Left cardiac atrium (tissue), 4 donors: ENCODE measurements at regions not wholly inside any gene's neighbourhood (a gene's known extent, or its start where the extent isn't known, plus 50 kb on each side); places are given as distances from the start of the nearest gene placed in this dataset.

ENCODE experiments used
- ATAC-seq, 2 donors: fragments of 200-7000 bp; cut with Tn5 transposase; one replicate each; pipeline ENCODE4 v1.9.1; 2020; ENCODE audit warnings: mild to moderate bottlenecking in 2 of 2, moderate library complexity in 2 of 2
- DNase-seq: peaks from one replicate; pipeline ENCODE4 v3.0.0-alpha.2; 2020
- intact Hi-C, 2 donors: fragments of 100-400 bp; cut with DNase I; formaldehyde crosslinking; loops; one replicate each; pipeline versions ENCODE4 v1.14.1 to v1.15.1; 2022 to 2023
- donor health status: DM: no; HTN: yes; CAD: no.
- donor health status: DM: no; HTN: yes; CAD: no; lungs with severe emphysema.
- donor health status: DM: yes; HTN: yes; CAD: no.
- donor health status: Dilated cardiomyopathy.

GRCh38 chr1:222865718-222866117 is 50.9 kb downstream of the DISP1 start:
- intact Hi-C loops: no loop called here
- DNase-seq (no peak), ATAC-seq (no peak)

GRCh38 chr1:222867316-222867715 is 52.5 kb downstream of the DISP1 start:
- DNase-seq (no peak), ATAC-seq (no peak)
- intact Hi-C loops: no loop called here

- intact Hi-C loops: no loop called here
- no peak for DNase-seq
- no peak for ATAC-seq
Measured at GRCh38 chr1:222876182-222876581, 61.3 kb downstream of the DISP1 start.

- intact Hi-C loops: no loop called here
- peak; percentile 78 to 90 for ATAC-seq
- DNase-seq: peak; percentile 31
Measured at GRCh38 chr1:222877854-222878253, 63.0 kb downstream of the DISP1 start.

- no peak for DNase-seq
- ATAC-seq: no peak
- intact Hi-C loops: no loop called here
Measured at GRCh38 chr1:222880587-222880986, 65.7 kb downstream of the DISP1 start.

GRCh38 chr1:222886194-222886854 is 71.5 kb downstream of the DISP1 start:
- DNase-seq: no peak
- no peak for ATAC-seq
- intact Hi-C loops: no loop called here

GRCh38 chr1:222886878-222887351 is 72.1 kb downstream of the DISP1 start:
- intact Hi-C loops: no loop called here
- ATAC-seq (no peak), DNase-seq (no peak)

GRCh38 chr1:222889440-222889839 is 74.6 kb downstream of the DISP1 start:
- intact Hi-C loops: no loop called here
- ATAC-seq: no peak
- no peak for DNase-seq

- no peak for DNase-seq
- ATAC-seq: no peak
- intact Hi-C loops: loop anchor here in 1 of 2 donors (5.0 kb wide), 1 partner anchor 37 kb away; no protein-coding TSS in a partner anchor
Measured at GRCh38 chr1:222890716-222891115, 75.9 kb downstream of the DISP1 start.

GRCh38 chr1:222891578-222891977 is 76.7 kb downstream of the DISP1 start:
- intact Hi-C loops: loop anchor here in 1 of 2 donors (5.0 kb wide), 1 partner anchor 36 kb away; no protein-coding TSS in a partner anchor
- ATAC-seq (no peak), DNase-seq (no peak)

GRCh38 chr1:222892137-222892769 is 77.4 kb downstream of the DISP1 start:
- intact Hi-C loops: loop anchor here in 1 of 2 donors (5.0 kb wide), 1 partner anchor 35 kb away; no protein-coding TSS in a partner anchor
- no peak for DNase-seq
- peak in 1 of 2 donors; percentile 44 for ATAC-seq

GRCh38 chr1:222893255-222893654 is 78.4 kb downstream of the DISP1 start:
- ATAC-seq (peak in 1 of 2 donors; percentile 34), DNase-seq (no peak)
- intact Hi-C loops: loop anchor here in 1 of 2 donors (5.0 kb wide), 1 partner anchor 34 kb away; no protein-coding TSS in a partner anchor

- intact Hi-C loops: loop anchor here in 1 of 2 donors (5.0 kb wide), 1 partner anchor 33 kb away; no protein-coding TSS in a partner anchor
- DNase-seq (no peak), ATAC-seq (no peak)
Measured at GRCh38 chr1:222894331-222894730, 79.5 kb downstream of the DISP1 start.

- no peak for ATAC-seq
- intact Hi-C loops: no loop called here
- no peak for DNase-seq
Measured at GRCh38 chr1:222896630-222897526, 82.0 kb downstream of the DISP1 start.

GRCh38 chr1:222897527-222898190 is 82.8 kb downstream of the DISP1 start:
- intact Hi-C loops: no loop called here
- ATAC-seq: no peak

GRCh38 chr1:222898191-222898527 is 83.3 kb downstream of the DISP1 start:
- no peak for ATAC-seq
- intact Hi-C loops: no loop called here
- no peak for DNase-seq

More at GRCh38 chr1:222897527-222898190, 82.8 kb downstream of the DISP1 start:
- no peak for DNase-seq

GRCh38 chr1:222899471-222899870 is 84.6 kb downstream of the DISP1 start:
- no peak for DNase-seq
- intact Hi-C loops: no loop called here
- no peak for ATAC-seq

GRCh38 chr1:222904451-222904850 is 89.6 kb downstream of the DISP1 start:
- ATAC-seq (no peak), DNase-seq (no peak)
- intact Hi-C loops: no loop called here

- ATAC-seq: no peak
- DNase-seq: no peak
- intact Hi-C loops: no loop called here
Measured at GRCh38 chr1:222905151-222905550, 90.3 kb downstream of the DISP1 start.
